Smooth muscle cell (in vitro differentiated cells): ENCODE measurements at regions not wholly inside any gene's neighbourhood (a gene's known extent, or its start where the extent isn't known, plus 50 kb on each side); places are given as distances from the start of the nearest gene placed in this dataset.

ENCODE experiments used
- DNase-seq: peaks from one replicate; lab custom pipeline; 2025; ENCODE audit not compliant: unreplicated experiment; lab: John Stamatoyannopoulos, UW
- H2AFZ ChIP-seq: fragments of 200-600 bp; sonication (generic); 2 replicates; pipeline ENCODE4 v1.6.0; 2016; ENCODE audit warnings: antibody characterized with exemption, low read depth, mild to moderate bottlenecking
- H3F3A ChIP-seq: fragments of 200-600 bp; sonication (generic); 2 replicates; pipeline ENCODE4 v1.6.0; 2017; ENCODE audit warnings: antibody characterized with exemption, low read depth
- H3K27ac ChIP-seq: fragments of 200-600 bp; sonication (generic); 2 replicates; pipeline ENCODE4 v1.5.1; 2016; ENCODE audit warnings: low read depth, mild to moderate bottlenecking
- H3K27me3 ChIP-seq: fragments of 200-600 bp; sonication (generic); 2 replicates; pipeline ENCODE4 v1.6.1; 2016; ENCODE audit warnings: low read depth, mild to moderate bottlenecking
- H3K36me3 ChIP-seq: fragments of 200-600 bp; sonication (generic); 2 replicates; pipeline ENCODE4 v1.5.1; 2016; ENCODE audit warnings: low read depth
- H3K4me1 ChIP-seq: fragments of 200-600 bp; sonication (generic); 2 replicates; pipeline ENCODE4 v1.5.1; 2016; ENCODE audit warnings: low read depth
- H3K4me2 ChIP-seq: fragments of 200-600 bp; sonication (generic); 2 replicates; pipeline ENCODE4 v1.6.0; 2016; ENCODE audit warnings: mild to moderate bottlenecking
- H3K4me3 ChIP-seq: fragments of 200-600 bp; sonication (generic); 2 replicates; pipeline ENCODE4 v1.5.1; 2016; ENCODE audit warnings: mild to moderate bottlenecking
- H3K79me2 ChIP-seq: fragments of 200-600 bp; sonication (generic); 2 replicates; pipeline ENCODE4 v1.6.0; 2016; ENCODE audit warnings: low read depth, mild to moderate bottlenecking
- H3K9ac ChIP-seq: fragments of 200-600 bp; sonication (generic); 2 replicates; pipeline ENCODE4 v1.6.0; 2016; ENCODE audit warnings: low read depth
- H3K9me3 ChIP-seq: fragments of 200-600 bp; sonication (generic); replicated peaks from 2 replicates; pipeline ENCODE4 v1.5.1; 2016; ENCODE audit warnings: low read depth
- H4K20me1 ChIP-seq: fragments of 200-600 bp; sonication (generic); 2 replicates; pipeline ENCODE4 v1.6.0; 2016; ENCODE audit warnings: low read depth
- WGBS: methylation state at CpG from one replicate; pipeline ENCODE4 v1.1.7; 2016; ENCODE audit warnings: low lambda C conversion rate; 5-methylcytosine and 5-hydroxymethylcytosine counted together
- TF ChIP-seq, protein P1 (sequence below): fragments of 200-600 bp; sonication (generic); IDR thresholded peaks from 2 replicates; pipeline ENCODE4 v1.5.1; 2017; ENCODE audit warnings: borderline replicate concordance, mild to moderate bottlenecking, antibody characterized with exemption; ENCODE audit not compliant: insufficient read depth, poor library complexity, severe bottlenecking

DNA sequence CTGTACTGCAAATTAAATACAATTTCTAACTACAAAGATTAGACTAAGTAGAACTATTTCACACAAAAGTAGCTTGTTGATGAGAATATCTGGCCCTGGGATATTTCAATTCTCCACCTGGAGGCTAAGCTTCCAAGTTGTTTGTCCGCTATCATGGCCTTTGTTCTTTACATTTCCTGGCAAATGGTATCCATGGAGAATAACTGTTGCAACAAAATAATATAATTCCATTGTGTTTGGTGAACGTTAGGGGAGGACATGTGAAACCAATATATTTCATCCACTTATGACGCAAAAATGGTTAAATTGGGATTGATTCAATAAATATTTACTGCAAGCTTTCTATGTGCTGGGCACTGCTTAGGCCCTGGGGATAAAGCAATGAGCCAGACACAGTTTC lies 565.4 kb downstream of the PTPRC start:
- DNase-seq = no peak
- no peak overlapping the region for H3K4me3 ChIP-seq
- 97% methylated on average over 3 of the region's 3 CpGs for WGBS
- H3K36me3 ChIP-seq = no peaks in the 10 kb centered on the region
- no peak overlapping the region for H2AFZ ChIP-seq
- no peaks in the 10 kb centered on the region for H3K4me1 ChIP-seq
- H3F3A ChIP-seq = no peaks in the 10 kb centered on the region
- H3K27me3 ChIP-seq = no peaks in the 10 kb centered on the region
- no peak overlapping the region for H3K27ac ChIP-seq
- H3K9me3 ChIP-seq = no peaks in the 10 kb centered on the region
- no peak overlapping the region for H3K4me2 ChIP-seq
- TF ChIP-seq, protein P1, sequence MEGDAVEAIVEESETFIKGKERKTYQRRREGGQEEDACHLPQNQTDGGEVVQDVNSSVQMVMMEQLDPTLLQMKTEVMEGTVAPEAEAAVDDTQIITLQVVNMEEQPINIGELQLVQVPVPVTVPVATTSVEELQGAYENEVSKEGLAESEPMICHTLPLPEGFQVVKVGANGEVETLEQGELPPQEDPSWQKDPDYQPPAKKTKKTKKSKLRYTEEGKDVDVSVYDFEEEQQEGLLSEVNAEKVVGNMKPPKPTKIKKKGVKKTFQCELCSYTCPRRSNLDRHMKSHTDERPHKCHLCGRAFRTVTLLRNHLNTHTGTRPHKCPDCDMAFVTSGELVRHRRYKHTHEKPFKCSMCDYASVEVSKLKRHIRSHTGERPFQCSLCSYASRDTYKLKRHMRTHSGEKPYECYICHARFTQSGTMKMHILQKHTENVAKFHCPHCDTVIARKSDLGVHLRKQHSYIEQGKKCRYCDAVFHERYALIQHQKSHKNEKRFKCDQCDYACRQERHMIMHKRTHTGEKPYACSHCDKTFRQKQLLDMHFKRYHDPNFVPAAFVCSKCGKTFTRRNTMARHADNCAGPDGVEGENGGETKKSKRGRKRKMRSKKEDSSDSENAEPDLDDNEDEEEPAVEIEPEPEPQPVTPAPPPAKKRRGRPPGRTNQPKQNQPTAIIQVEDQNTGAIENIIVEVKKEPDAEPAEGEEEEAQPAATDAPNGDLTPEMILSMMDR = no peak
- no peaks in the 10 kb centered on the region for H4K20me1 ChIP-seq
- no peaks in the 10 kb centered on the region for H3K79me2 ChIP-seq
- H3K9ac ChIP-seq = no peak overlapping the region

DNA sequence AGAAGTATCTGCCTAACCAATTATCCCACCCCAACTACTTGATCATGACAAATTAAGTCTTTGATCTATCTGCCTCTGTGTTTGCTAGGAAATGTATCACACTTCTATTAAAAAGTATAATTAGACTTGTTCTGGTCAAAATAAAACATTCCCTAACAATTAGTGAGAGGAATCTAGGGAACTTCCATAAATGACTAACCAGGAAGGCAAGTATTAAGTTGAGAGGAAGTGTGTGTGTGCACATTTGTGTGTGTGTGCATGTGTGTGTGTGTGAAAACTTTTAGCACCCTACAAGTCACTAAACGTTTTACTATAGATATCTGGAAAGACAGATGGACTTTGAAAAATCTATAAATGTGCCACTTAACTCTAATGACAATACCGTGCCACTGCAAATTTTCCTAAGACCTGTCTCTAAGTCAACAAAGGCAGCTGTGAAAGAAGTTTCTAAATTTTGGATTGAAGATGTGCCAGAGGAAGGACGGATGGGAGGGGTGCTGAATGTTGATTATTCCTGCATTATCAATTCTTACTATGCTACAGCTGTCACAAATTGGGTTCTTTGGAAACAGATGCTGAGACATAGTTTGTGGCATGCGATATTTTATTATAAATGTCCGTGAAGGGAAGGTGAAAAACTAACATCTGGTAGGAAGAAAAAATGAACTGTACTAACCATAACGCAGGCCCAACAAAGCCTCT lies 567.1 kb downstream of the PTPRC start:
- H3F3A ChIP-seq = no peaks in the 10 kb centered on the region
- TF ChIP-seq, protein P1 = no peak
- 81% methylated on average over 6 of the region's 6 CpGs for WGBS
- H3K4me3 ChIP-seq = no peak overlapping the region
- H3K4me2 ChIP-seq = no peak overlapping the region
- no peak overlapping the region for H3K9ac ChIP-seq
- peak overlapping the region; percentile 33 for H2AFZ ChIP-seq
- no peaks in the 10 kb centered on the region for H4K20me1 ChIP-seq
- no peak overlapping the region for H3K27ac ChIP-seq
- no peaks in the 10 kb centered on the region for H3K27me3 ChIP-seq
- H3K79me2 ChIP-seq = no peaks in the 10 kb centered on the region
- no peaks in the 10 kb centered on the region for H3K4me1 ChIP-seq
- no peaks in the 10 kb centered on the region for H3K9me3 ChIP-seq
- H3K36me3 ChIP-seq = no peaks in the 10 kb centered on the region
- no peak for DNase-seq

GRCh38 chr1:199208847-199209246 lies 570.0 kb downstream of the PTPRC start:
- no peaks in the 10 kb centered on the region for H3K79me2 ChIP-seq
- no peaks in the 10 kb centered on the region for H4K20me1 ChIP-seq
- H3K9me3 ChIP-seq = no peaks in the 10 kb centered on the region
- DNase-seq = no peak
- H3K4me3 ChIP-seq = no peak overlapping the region
- TF ChIP-seq, protein P1 = no peak
- no peak overlapping the region for H2AFZ ChIP-seq
- H3K27ac ChIP-seq = no peak overlapping the region
- H3K9ac ChIP-seq = no peak overlapping the region
- no peaks in the 10 kb centered on the region for H3K4me1 ChIP-seq
- H3F3A ChIP-seq = no peaks in the 10 kb centered on the region
- H3K4me2 ChIP-seq = no peak overlapping the region
- H3K27me3 ChIP-seq = no peaks in the 10 kb centered on the region
- no peaks in the 10 kb centered on the region for H3K36me3 ChIP-seq

DNA sequence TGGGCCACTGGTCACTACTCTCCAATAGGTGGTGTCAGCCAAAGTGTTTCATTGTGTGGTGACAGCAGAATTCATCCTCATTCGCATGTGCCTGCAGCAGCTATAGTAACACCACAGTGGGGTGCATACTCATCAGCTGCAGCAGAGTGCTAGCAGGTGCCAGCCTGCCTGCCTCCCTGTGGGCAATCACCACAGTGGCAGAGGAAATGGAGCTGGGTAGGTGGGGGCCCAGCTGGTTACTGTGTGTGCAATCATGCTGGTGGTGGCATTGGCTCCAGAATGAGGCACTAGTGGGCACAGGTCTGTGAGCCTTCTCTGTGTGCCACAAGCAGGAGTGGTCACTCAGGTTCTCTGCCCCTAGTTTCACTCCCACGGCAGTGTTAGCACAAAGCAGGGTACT lies 579.2 kb downstream of the PTPRC start:
- no peak for DNase-seq
- H3K27ac ChIP-seq = no peak overlapping the region
- no peaks in the 10 kb centered on the region for H3K4me1 ChIP-seq
- H4K20me1 ChIP-seq = no peaks in the 10 kb centered on the region
- H3K9me3 ChIP-seq = no peaks in the 10 kb centered on the region
- H3K79me2 ChIP-seq = no peaks in the 10 kb centered on the region
- no peak overlapping the region for H3K4me3 ChIP-seq
- WGBS = 81% methylated on average over 2 of the region's 2 CpGs
- H3K9ac ChIP-seq = no peak overlapping the region
- no peaks in the 10 kb centered on the region for H3F3A ChIP-seq
- no peaks in the 10 kb centered on the region for H3K27me3 ChIP-seq
- TF ChIP-seq, protein P1 = no peak
- H3K4me2 ChIP-seq = no peak overlapping the region
- no peaks in the 10 kb centered on the region for H3K36me3 ChIP-seq
- H2AFZ ChIP-seq = no peak overlapping the region
